ENCODE measurements at regions not wholly inside any gene's neighbourhood (a gene's known extent, or its start where the extent isn't known, plus 50 kb on each side); places are given as distances from the start of the nearest gene placed in this dataset.

- 82 to 88% methylated on average over 7 of the region's 7 CpGs for WGBS, 2 donors
- intact Hi-C loops (cut with DNase I; ENCODE audit: low total_unique reads) = no loop called here
- DNase-seq (ENCODE audit: low spot score in 2 of 2) = no peak
- TF ChIP-seq, protein P1, sequence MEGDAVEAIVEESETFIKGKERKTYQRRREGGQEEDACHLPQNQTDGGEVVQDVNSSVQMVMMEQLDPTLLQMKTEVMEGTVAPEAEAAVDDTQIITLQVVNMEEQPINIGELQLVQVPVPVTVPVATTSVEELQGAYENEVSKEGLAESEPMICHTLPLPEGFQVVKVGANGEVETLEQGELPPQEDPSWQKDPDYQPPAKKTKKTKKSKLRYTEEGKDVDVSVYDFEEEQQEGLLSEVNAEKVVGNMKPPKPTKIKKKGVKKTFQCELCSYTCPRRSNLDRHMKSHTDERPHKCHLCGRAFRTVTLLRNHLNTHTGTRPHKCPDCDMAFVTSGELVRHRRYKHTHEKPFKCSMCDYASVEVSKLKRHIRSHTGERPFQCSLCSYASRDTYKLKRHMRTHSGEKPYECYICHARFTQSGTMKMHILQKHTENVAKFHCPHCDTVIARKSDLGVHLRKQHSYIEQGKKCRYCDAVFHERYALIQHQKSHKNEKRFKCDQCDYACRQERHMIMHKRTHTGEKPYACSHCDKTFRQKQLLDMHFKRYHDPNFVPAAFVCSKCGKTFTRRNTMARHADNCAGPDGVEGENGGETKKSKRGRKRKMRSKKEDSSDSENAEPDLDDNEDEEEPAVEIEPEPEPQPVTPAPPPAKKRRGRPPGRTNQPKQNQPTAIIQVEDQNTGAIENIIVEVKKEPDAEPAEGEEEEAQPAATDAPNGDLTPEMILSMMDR (IDR thresholded peaks at IDR 0.05) = no peak
- TF ChIP-seq POLR2A (IDR thresholded peaks at IDR 0.05) = no peak
- no peak overlapping the region for H3K4me3 ChIP-seq (ENCODE audit: low read depth, poor library complexity, severe bottlenecking)
Measured at GRCh38 chr18:77529492-77530176, 280.0 kb downstream of the GALR1 start.

DNA sequence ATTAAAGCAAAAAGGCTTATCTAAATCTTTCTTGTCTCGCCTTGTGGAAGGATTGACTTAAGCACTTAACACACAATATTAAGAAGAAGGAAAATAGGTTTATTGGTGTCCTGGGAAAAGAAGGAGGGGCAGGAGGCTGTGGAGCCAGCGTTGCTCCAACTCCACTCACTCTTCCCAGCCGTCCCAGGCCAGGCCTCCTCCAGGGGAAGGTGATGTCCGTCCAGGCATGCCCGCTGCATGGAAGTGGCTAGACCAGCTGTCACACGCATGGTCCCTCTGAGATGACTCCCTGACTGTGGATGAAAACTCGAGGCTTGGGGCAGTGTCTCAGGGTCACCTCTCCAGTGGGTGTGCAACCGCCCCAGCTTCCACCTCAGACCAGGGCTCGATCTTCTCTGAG, 281.1 kb downstream of the GALR1 start:
- TF ChIP-seq, protein P1 (IDR thresholded peaks at IDR 0.05) = no peak
- TF ChIP-seq POLR2A (IDR thresholded peaks at IDR 0.05) = no peak
- WGBS, 2 donors = 63 to 64% methylated on average over 9 of the region's 9 CpGs
- no peak overlapping the region for H3K4me3 ChIP-seq (ENCODE audit: low read depth, poor library complexity, severe bottlenecking)
- no peak for DNase-seq (ENCODE audit: low spot score in 2 of 2)
- intact Hi-C loops (cut with DNase I; ENCODE audit: low total_unique reads) = no loop called here

- H3K4me3 ChIP-seq (ENCODE audit: low read depth, poor library complexity, severe bottlenecking) = no peak overlapping the region
- WGBS, 2 donors = 87 to 90% methylated on average over 6 of the region's 6 CpGs
- no peak for DNase-seq (ENCODE audit: low spot score in 2 of 2)
- no peak for TF ChIP-seq POLR2A (IDR thresholded peaks at IDR 0.05)
- intact Hi-C loops (cut with DNase I; ENCODE audit: low total_unique reads) = no loop called here
Measured at GRCh38 chr18:77539860-77540259, 290.2 kb downstream of the GALR1 start.

GRCh38 chr18:77544792-77545191, 295.1 kb downstream of the GALR1 start:
- no peak for TF ChIP-seq POLR2A (IDR thresholded peaks at IDR 0.05)
- TF ChIP-seq, protein P1 (IDR thresholded peaks at IDR 0.05) = no peak
- H3K4me3 ChIP-seq (ENCODE audit: low read depth, poor library complexity, severe bottlenecking) = no peak overlapping the region
- WGBS, 2 donors = 77 to 82% methylated on average over 6 of the region's 6 CpGs
- DNase-seq (ENCODE audit: low spot score in 2 of 2) = no peak
- intact Hi-C loops (cut with DNase I; ENCODE audit: low total_unique reads) = no loop called here

- 62 to 67% methylated on average over 5 of the region's 5 CpGs for WGBS, 2 donors
- intact Hi-C loops (cut with DNase I; ENCODE audit: low total_unique reads) = no loop called here
- H3K4me3 ChIP-seq (ENCODE audit: low read depth, poor library complexity, severe bottlenecking) = no peak overlapping the region
- no peak for DNase-seq (ENCODE audit: low spot score in 2 of 2)
- no peak for TF ChIP-seq POLR2A (IDR thresholded peaks at IDR 0.05)
- TF ChIP-seq, protein P1 (IDR thresholded peaks at IDR 0.05) = no peak
Measured at GRCh38 chr18:77547757-77548156, 298.1 kb downstream of the GALR1 start.

DNA sequence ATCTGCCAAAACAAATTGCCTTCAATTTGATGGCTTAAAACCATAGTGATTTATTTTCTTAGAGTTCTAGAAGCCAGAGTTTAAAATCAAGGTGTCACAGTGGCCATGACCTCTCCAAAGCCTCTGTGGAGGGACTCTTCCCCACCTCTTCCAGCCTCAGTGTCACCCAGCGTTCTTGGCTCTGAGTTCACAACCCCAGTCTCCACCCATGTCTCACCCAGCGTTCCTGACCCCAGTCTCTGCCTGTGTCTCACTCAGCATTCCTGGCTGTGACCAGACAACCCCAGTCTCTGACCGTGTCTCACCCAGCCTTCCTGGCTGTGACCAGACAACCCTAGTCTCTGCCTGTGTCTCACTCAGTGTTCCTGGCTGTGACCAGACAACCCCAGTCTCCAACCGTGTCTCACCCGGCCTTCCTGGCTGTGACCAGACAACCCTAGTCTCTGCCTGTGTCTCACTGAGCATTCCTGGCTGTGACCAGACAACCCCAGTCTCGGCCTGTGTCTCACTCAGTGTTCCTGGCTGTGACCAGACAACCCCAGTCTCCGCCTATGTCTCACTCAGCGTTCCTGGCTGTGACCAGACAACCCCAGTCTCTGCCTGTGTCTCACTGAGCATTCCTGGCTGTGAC, 299.3 kb downstream of the GALR1 start:
- intact Hi-C loops (cut with DNase I; ENCODE audit: low total_unique reads) = no loop called here
- no peak for TF ChIP-seq POLR2A (IDR thresholded peaks at IDR 0.05)
- TF ChIP-seq, protein P1 (IDR thresholded peaks at IDR 0.05) = no peak
- no peak for DNase-seq (ENCODE audit: low spot score in 2 of 2)
- WGBS, 2 donors = 71 to 81% methylated on average over 8 of the region's 8 CpGs
- no peak overlapping the region for H3K4me3 ChIP-seq (ENCODE audit: low read depth, poor library complexity, severe bottlenecking)
